ENCODE measurements at regions not wholly inside any gene's neighbourhood (a gene's known extent, or its start where the extent isn't known, plus 50 kb on each side); places are given as distances from the start of the nearest gene placed in this dataset.

GRCh38 chr1:200266871-200267270, 143.0 kb downstream of the ZNF281 start:
- no peak for TF ChIP-seq CTCF (conservative IDR thresholded peaks at IDR 0.05 in 1 of 2, IDR thresholded peaks at IDR 0.05 in 1 of 2; ENCODE audit: extremely low read depth in 1 of 2, insufficient read depth in 1 of 2, low read depth in 1 of 2, low read length in 2 of 2)
- TF ChIP-seq EZH2 (IDR thresholded peaks at IDR 0.05; ENCODE audit: borderline replicate concordance, low read length) = no peak
